Nephron (organoid): ENCODE measurements at regions not wholly inside any gene's neighbourhood (a gene's known extent, or its start where the extent isn't known, plus 50 kb on each side); places are given as distances from the start of the nearest gene placed in this dataset.

ENCODE experiments used
- H3K27ac Mint-ChIP-seq, 3 experiments: 2 replicates each; pipeline ENCODE4 v1.8.0; 2020; ENCODE audit warnings: mixed read lengths in 3 of 3, mild to moderate bottlenecking in 2 of 3, moderate library complexity in 1 of 3
- H3K27me3 Mint-ChIP-seq: 2 replicates; pipeline ENCODE4 v1.8.0; 2021; ENCODE audit warnings: low read depth, mild to moderate bottlenecking, moderate library complexity, mixed read lengths
- H3K36me3 Mint-ChIP-seq: 2 replicates; pipeline ENCODE4 v1.8.0; 2020; ENCODE audit warnings: low read depth, mixed read lengths
- H3K4me1 Mint-ChIP-seq: 2 replicates; pipeline ENCODE4 v1.8.0; 2020; ENCODE audit warnings: mixed read lengths
- H3K4me3 Mint-ChIP-seq, 3 experiments: 2 replicates each; pipeline ENCODE4 v1.8.0; 2020; ENCODE audit warnings: mild to moderate bottlenecking in 3 of 3, mixed read lengths in 3 of 3, moderate library complexity in 2 of 3
- H3K9me3 Mint-ChIP-seq: 2 replicates; pipeline ENCODE4 v1.8.0; 2020; ENCODE audit warnings: mixed read lengths
- CTCF ChIP-seq, 3 experiments: fragments of 200-600 bp; sonication (generic); IDR thresholded peaks; one replicate each; pipeline ENCODE4 v1.5.0; 2021; ENCODE audit warnings: antibody characterized with exemption in 3 of 3; ENCODE audit not compliant: unreplicated experiment in 3 of 3

GRCh38 chr3:18890449-18890848 is 257.9 kb upstream of the KCNH8 start:
- TF ChIP-seq CTCF (IDR thresholded peaks at IDR 0.05; ENCODE audit: unreplicated experiment in 3 of 3), result no peak
- H3K36me3 Mint-ChIP-seq, result no peaks in the 10 kb centered on the region
- no peak overlapping the region for H3K27ac Mint-ChIP-seq
- H3K4me1 Mint-ChIP-seq, result no peaks in the 10 kb centered on the region
- H3K4me3 Mint-ChIP-seq, result no peak overlapping the region
- no peaks in the 10 kb centered on the region for H3K27me3 Mint-ChIP-seq
- H3K9me3 Mint-ChIP-seq, result no peaks in the 10 kb centered on the region

- H3K36me3 Mint-ChIP-seq, result no peaks in the 10 kb centered on the region
- no peak overlapping the region for H3K4me3 Mint-ChIP-seq
- no peaks in the 10 kb centered on the region for H3K27me3 Mint-ChIP-seq
- no peaks in the 10 kb centered on the region for H3K4me1 Mint-ChIP-seq
- no peak for TF ChIP-seq CTCF (IDR thresholded peaks at IDR 0.05; ENCODE audit: unreplicated experiment in 3 of 3)
- H3K27ac Mint-ChIP-seq, result no peak overlapping the region
- H3K9me3 Mint-ChIP-seq, result no peaks in the 10 kb centered on the region
Measured at GRCh38 chr3:18888819-18889218, 259.5 kb upstream of the KCNH8 start.

GRCh38 chr3:18888370-18888769 is 259.9 kb upstream of the KCNH8 start:
- no peaks in the 10 kb centered on the region for H3K36me3 Mint-ChIP-seq
- H3K9me3 Mint-ChIP-seq, result no peaks in the 10 kb centered on the region
- H3K4me1 Mint-ChIP-seq, result no peaks in the 10 kb centered on the region
- H3K4me3 Mint-ChIP-seq, result no peak overlapping the region
- no peak overlapping the region for H3K27ac Mint-ChIP-seq
- TF ChIP-seq CTCF (IDR thresholded peaks at IDR 0.05; ENCODE audit: unreplicated experiment in 3 of 3), result peak in 1 of 3 experiments; percentile 15
- H3K27me3 Mint-ChIP-seq, result no peaks in the 10 kb centered on the region

GRCh38 chr3:18886331-18886730 is 262.0 kb upstream of the KCNH8 start:
- Mint-ChIP-seq H3K36me3 (no peaks in the 10 kb centered on the region), H3K27ac (no peak overlapping the region), H3K4me1 (no peaks in the 10 kb centered on the region), H3K9me3 (no peaks in the 10 kb centered on the region), H3K4me3 (no peak overlapping the region), H3K27me3 (no peaks in the 10 kb centered on the region)
- TF ChIP-seq CTCF (IDR thresholded peaks at IDR 0.05; ENCODE audit: unreplicated experiment in 3 of 3), result no peak

- Mint-ChIP-seq H3K4me1 (no peaks in the 10 kb centered on the region), H3K4me3 (no peak overlapping the region), H3K27ac (no peak overlapping the region), H3K27me3 (no peaks in the 10 kb centered on the region), H3K36me3 (no peaks in the 10 kb centered on the region), H3K9me3 (no peaks in the 10 kb centered on the region)
- no peak for TF ChIP-seq CTCF (IDR thresholded peaks at IDR 0.05; ENCODE audit: unreplicated experiment in 3 of 3)
Measured at GRCh38 chr3:18885612-18886011, 262.7 kb upstream of the KCNH8 start.

- no peak for TF ChIP-seq CTCF (IDR thresholded peaks at IDR 0.05; ENCODE audit: unreplicated experiment in 3 of 3)
- Mint-ChIP-seq H3K27me3 (no peaks in the 10 kb centered on the region), H3K27ac (no peak overlapping the region), H3K4me1 (no peaks in the 10 kb centered on the region), H3K36me3 (no peaks in the 10 kb centered on the region), H3K4me3 (no peak overlapping the region), H3K9me3 (no peaks in the 10 kb centered on the region)
Measured at GRCh38 chr3:18883571-18883970, 264.7 kb upstream of the KCNH8 start.
